ENCODE measurements at regions not wholly inside any gene's neighbourhood (a gene's known extent, or its start where the extent isn't known, plus 50 kb on each side); places are given as distances from the start of the nearest gene placed in this dataset.

DNA sequence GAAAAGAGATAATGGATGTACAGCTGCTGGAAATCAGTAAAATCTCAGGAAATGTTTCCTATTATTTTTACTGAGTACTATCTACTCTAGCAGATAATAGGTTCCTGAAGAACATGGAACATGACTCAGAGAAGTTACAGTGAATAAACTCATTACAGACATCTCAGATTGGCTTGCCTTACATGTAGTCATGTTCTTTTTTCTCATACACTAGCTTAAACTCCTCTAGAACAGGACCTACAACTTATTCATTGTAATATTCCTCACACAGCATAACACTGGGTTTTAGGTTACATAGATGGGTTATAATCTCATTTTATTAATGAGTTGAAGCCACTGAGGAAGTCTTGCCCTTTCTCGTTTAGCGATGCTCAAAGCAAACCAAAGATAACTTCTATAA lies 86.9 kb upstream of the BMP2K start:
- no peak overlapping the region for H3K4me3 ChIP-seq (replicated peaks; ENCODE audit: insufficient read depth, low read length)
- H3K27me3 ChIP-seq (ENCODE audit: insufficient read depth, poor library complexity, severe bottlenecking) = no peaks in the 10 kb centered on the region
- DNase-seq (ENCODE audit: low read depth in 1 of 2, low spot score in 1 of 2) = no peak
- TF ChIP-seq SPI1 (IDR thresholded peaks at IDR 0.05; ENCODE audit: borderline replicate concordance, low read depth) (no peak), CTCF (IDR thresholded peaks at IDR 0.05; ENCODE audit: insufficient read depth, low read length) (no peak), GABPA (IDR thresholded peaks at IDR 0.05; ENCODE audit: low read depth) (no peak), POLR2AphosphoS5 (IDR thresholded peaks at IDR 0.05; ENCODE audit: low read depth) (no peak)
- TF ChIP-seq, protein P1, sequence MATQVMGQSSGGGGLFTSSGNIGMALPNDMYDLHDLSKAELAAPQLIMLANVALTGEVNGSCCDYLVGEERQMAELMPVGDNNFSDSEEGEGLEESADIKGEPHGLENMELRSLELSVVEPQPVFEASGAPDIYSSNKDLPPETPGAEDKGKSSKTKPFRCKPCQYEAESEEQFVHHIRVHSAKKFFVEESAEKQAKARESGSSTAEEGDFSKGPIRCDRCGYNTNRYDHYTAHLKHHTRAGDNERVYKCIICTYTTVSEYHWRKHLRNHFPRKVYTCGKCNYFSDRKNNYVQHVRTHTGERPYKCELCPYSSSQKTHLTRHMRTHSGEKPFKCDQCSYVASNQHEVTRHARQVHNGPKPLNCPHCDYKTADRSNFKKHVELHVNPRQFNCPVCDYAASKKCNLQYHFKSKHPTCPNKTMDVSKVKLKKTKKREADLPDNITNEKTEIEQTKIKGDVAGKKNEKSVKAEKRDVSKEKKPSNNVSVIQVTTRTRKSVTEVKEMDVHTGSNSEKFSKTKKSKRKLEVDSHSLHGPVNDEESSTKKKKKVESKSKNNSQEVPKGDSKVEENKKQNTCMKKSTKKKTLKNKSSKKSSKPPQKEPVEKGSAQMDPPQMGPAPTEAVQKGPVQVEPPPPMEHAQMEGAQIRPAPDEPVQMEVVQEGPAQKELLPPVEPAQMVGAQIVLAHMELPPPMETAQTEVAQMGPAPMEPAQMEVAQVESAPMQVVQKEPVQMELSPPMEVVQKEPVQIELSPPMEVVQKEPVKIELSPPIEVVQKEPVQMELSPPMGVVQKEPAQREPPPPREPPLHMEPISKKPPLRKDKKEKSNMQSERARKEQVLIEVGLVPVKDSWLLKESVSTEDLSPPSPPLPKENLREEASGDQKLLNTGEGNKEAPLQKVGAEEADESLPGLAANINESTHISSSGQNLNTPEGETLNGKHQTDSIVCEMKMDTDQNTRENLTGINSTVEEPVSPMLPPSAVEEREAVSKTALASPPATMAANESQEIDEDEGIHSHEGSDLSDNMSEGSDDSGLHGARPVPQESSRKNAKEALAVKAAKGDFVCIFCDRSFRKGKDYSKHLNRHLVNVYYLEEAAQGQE (IDR thresholded peaks at IDR 0.05; ENCODE audit: insufficient replicate concordance, low read depth) = no peak
- no peak overlapping the region for H3K27ac ChIP-seq (replicated peaks)

DNA sequence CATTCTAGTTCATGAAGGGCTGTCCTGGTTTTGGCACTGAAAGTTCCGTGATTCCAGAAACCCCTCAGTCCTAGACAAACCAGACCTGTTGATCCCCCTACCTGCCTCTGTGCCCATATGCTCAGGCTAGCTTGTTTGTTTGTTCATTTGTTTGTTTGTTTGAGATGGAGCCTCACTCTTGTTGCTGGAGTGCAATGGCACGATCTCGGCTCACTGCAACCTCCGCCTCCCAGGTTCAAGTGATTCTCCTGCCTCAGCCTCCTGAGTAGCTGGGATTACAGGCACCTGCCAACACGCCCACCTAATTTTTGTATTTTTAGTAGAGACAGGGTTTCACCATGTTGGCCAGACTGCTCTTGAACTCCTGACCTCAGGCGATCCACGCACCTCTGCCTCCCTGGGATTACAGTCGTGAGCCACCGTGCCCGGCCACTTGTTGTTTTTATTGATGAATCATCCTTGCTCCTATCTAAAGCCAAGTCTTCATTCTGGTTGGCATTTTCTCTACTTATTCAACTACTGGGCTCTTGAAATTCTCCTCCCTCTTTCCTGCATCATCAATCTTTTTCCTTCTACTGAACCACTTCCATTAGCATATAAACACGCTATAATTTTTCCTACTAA lies 86.3 kb upstream of the BMP2K start:
- DNase-seq (ENCODE audit: low read depth in 1 of 2, low spot score in 1 of 2) = no peak
- H3K27ac ChIP-seq (replicated peaks) = no peak overlapping the region
- H3K4me3 ChIP-seq (replicated peaks; ENCODE audit: insufficient read depth, low read length) = no peak overlapping the region
- TF ChIP-seq, protein P1 (IDR thresholded peaks at IDR 0.05; ENCODE audit: insufficient replicate concordance, low read depth) = no peak
- TF ChIP-seq CTCF (IDR thresholded peaks at IDR 0.05; ENCODE audit: insufficient read depth, low read length) = no peak
- TF ChIP-seq GABPA (IDR thresholded peaks at IDR 0.05; ENCODE audit: low read depth) = no peak
- TF ChIP-seq SPI1 (IDR thresholded peaks at IDR 0.05; ENCODE audit: borderline replicate concordance, low read depth) = no peak
- TF ChIP-seq POLR2AphosphoS5 (IDR thresholded peaks at IDR 0.05; ENCODE audit: low read depth) = no peak
- no peaks in the 10 kb centered on the region for H3K27me3 ChIP-seq (ENCODE audit: insufficient read depth, poor library complexity, severe bottlenecking)

DNA sequence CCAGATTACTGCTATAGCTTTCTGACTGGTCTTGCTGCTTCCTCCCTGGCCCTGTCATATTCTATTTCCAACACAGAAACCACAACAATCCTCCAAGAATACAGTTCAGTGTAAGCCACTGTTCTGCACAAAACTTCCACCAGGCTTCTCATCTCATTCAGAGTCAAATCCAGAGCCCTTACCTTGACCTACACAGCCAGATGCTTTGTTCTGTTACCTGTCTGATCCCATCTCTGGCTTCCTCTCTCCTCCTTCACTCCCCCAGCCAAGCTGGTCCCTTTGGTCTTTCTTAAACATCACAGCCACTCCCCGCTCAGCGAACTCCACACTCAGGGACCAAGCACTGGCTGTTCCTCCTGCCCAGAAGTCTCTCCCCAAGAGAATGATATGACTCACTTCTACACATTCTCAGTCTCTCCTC lies 84.8 kb upstream of the BMP2K start:
- no peak for DNase-seq (ENCODE audit: low read depth in 1 of 2, low spot score in 1 of 2)
- Histone ChIP-seq H3K27me3 (ENCODE audit: insufficient read depth, poor library complexity, severe bottlenecking) (no peaks in the 10 kb centered on the region), H3K4me3 (replicated peaks; ENCODE audit: insufficient read depth, low read length) (no peak overlapping the region), H3K27ac (replicated peaks) (no peak overlapping the region)
- TF ChIP-seq, protein P1 (IDR thresholded peaks at IDR 0.05; ENCODE audit: insufficient replicate concordance, low read depth) = no peak
- TF ChIP-seq CTCF (IDR thresholded peaks at IDR 0.05; ENCODE audit: insufficient read depth, low read length) = no peak
- TF ChIP-seq GABPA (IDR thresholded peaks at IDR 0.05; ENCODE audit: low read depth) = no peak
- TF ChIP-seq SPI1 (IDR thresholded peaks at IDR 0.05; ENCODE audit: borderline replicate concordance, low read depth) = no peak
- TF ChIP-seq POLR2AphosphoS5 (IDR thresholded peaks at IDR 0.05; ENCODE audit: low read depth) = no peak
